Thyroid gland (tissue), 4 donors: ENCODE measurements at regions not wholly inside any gene's neighbourhood (a gene's known extent, or its start where the extent isn't known, plus 50 kb on each side); places are given as distances from the start of the nearest gene placed in this dataset.
"Not testable (repeated sequence)": the region's sequence is repeated elsewhere in the genome, so short reads cannot be mapped to it uniquely, and the experiment has no call there.

ENCODE experiments used
- DNase-seq, 2 donors: peaks; one replicate each; pipeline ENCODE4 v3.0.0-alpha.2; 2019
- H3K27ac ChIP-seq, 3 donors: fragments of 200-600 bp; sonication (generic); 1 replicate in 2 of 3; 2 replicates in 1 of 3; pipeline ENCODE4 v1.5.1; 2016 to 2019; ENCODE audit warnings: mild to moderate bottlenecking in 1 of 3, moderate library complexity in 1 of 3
- H3K27me3 ChIP-seq: fragments of 200-600 bp; sonication (generic); one replicate; pipeline ENCODE4 v1.5.1; 2019
- H3K36me3 ChIP-seq, 2 donors: fragments of 200-600 bp; sonication (generic); one replicate each; pipeline ENCODE4 v1.5.1; 2016 to 2019
- H3K4me1 ChIP-seq, 2 donors: fragments of 200-600 bp; sonication (generic); one replicate each; pipeline ENCODE4 v1.5.1; 2017 to 2019
- H3K4me3 ChIP-seq, 3 donors: fragments of 200-600 bp; sonication (generic); replicated peaks in 1 of 3; 1 replicate in 2 of 3; 2 replicates in 1 of 3; pipeline ENCODE4 v1.5.1; 2016; ENCODE audit warnings: mild to moderate bottlenecking in 1 of 3
- H3K9me3 ChIP-seq: fragments of 200-600 bp; sonication (generic); one replicate; pipeline ENCODE4 v1.5.1; 2017
- CTCF ChIP-seq, 6 experiments: fragments of 200-600 bp in 3 of 6; fragments of 450-650 bp in 3 of 6; sonication (generic) in 3 of 6; IDR thresholded peaks; one replicate each; pipeline ENCODE4 v1.5.1; 2016 to 2019; ENCODE audit warnings: antibody characterized with exemption in 6 of 6, mild to moderate bottlenecking in 2 of 6, inconsistent platforms in 1 of 6, moderate library complexity in 1 of 6
- POLR2A ChIP-seq, 2 donors: fragments of 450-650 bp; IDR thresholded peaks; one replicate each; pipeline ENCODE4 v1.6.1; 2017; ENCODE audit warnings: antibody characterized with exemption in 2 of 2, mild to moderate bottlenecking in 2 of 2, moderate library complexity in 1 of 2
- WGBS, 2 donors: methylation state at CpG; one replicate each; pipeline ENCODE4 v1.1.5; 2017; 5-methylcytosine and 5-hydroxymethylcytosine counted together
- intact Hi-C: fragments of 100-400 bp; cut with DNase I; formaldehyde crosslinking; loops from one replicate; pipeline ENCODE4 v1.15.1; 2023

DNA sequence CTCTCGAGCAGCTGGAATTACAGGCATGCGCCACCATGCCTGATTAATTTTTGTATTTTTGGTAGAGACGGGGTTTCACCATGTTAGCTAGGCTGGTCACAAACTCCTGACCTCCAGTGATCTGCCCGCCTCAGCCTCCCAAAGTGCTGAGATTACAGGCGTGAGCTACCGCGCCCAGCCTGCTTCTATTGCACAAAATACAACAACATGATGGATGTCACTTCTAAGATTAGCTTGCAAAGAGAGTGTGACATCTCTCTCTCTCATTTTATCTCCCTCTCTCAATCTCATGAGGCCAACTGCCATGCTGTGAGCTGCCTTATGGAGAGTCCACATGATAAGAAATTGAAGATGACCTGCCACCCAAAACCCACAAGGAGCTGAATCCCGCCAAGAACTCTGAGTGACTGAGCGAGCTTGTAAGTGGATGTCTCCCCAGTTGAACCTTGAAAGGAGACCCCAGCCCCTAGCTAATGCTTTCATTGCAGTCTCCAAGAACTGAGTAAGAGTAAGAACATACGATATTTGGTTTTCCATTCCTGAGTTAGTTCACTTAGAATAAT lies 458.5 kb downstream of the RBFOX1 start:
- H3K4me3 ChIP-seq, result no peak overlapping the region
- H3K36me3 ChIP-seq, result no peaks in the 10 kb centered on the region
- no peak for DNase-seq
- no peak overlapping the region for H3K27ac ChIP-seq
- 57 to 61% methylated on average over 10 of the region's 10 CpGs for WGBS, 2 donors
- no peaks in the 10 kb centered on the region for H3K9me3 ChIP-seq
- TF ChIP-seq POLR2A (IDR thresholded peaks at IDR 0.05) (no peak), CTCF (IDR thresholded peaks at IDR 0.05) (no peak)
- intact Hi-C loops, result no loop called here
- H3K27me3 ChIP-seq, result no peaks in the 10 kb centered on the region
- H3K4me1 ChIP-seq, result no peaks in the 10 kb centered on the region

GRCh38 chr16:7775072-7775488 lies 442.4 kb downstream of the RBFOX1 start:
- no peaks in the 10 kb centered on the region for H3K36me3 ChIP-seq
- WGBS, 2 donors, result 77 to 94% methylated on average over 1 of the region's 1 CpG
- H3K27me3 ChIP-seq, result no peaks in the 10 kb centered on the region
- H3K4me1 ChIP-seq, result no peaks in the 10 kb centered on the region
- TF ChIP-seq POLR2A (IDR thresholded peaks at IDR 0.05), result no peak
- TF ChIP-seq CTCF (IDR thresholded peaks at IDR 0.05), result no peak
- no peak overlapping the region for H3K27ac ChIP-seq
- intact Hi-C loops, result no loop called here
- no peak for DNase-seq
- no peak overlapping the region for H3K4me3 ChIP-seq
- H3K9me3 ChIP-seq, result no peaks in the 10 kb centered on the region

DNA sequence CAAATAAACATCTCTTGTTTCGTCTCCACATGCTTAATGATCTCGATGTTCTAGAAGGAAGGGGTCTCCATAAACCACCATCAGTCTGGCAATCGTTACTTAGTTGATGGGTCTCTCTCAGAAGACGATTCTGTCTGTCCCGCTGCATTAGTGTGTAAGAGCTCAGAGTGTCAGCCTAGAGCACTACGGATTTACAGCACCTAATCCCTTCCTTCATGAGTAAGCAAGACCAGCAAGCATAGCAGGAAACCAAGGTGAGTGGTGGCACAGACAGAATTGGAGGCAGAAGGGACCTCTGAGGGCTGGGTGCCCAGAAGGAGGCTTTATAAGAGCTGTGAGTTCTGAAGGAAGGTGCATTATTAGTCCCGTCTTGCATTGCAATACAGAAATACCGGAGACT lies 440.1 kb downstream of the RBFOX1 start:
- H3K36me3 ChIP-seq, result no peaks in the 10 kb centered on the region
- no peak overlapping the region for H3K4me3 ChIP-seq
- H3K27ac ChIP-seq, result no peak overlapping the region
- TF ChIP-seq POLR2A (IDR thresholded peaks at IDR 0.05), result no peak
- no peak for TF ChIP-seq CTCF (IDR thresholded peaks at IDR 0.05)
- 79 to 82% methylated on average over 8 of the region's 8 CpGs for WGBS, 2 donors
- H3K4me1 ChIP-seq, result no peaks in the 10 kb centered on the region
- no peaks in the 10 kb centered on the region for H3K9me3 ChIP-seq
- intact Hi-C loops, result no loop called here
- no peaks in the 10 kb centered on the region for H3K27me3 ChIP-seq
- DNase-seq, result no peak

GRCh38 chr16:7769091-7769490 lies 436.4 kb downstream of the RBFOX1 start:
- H3K36me3 ChIP-seq, H3K4me1 ChIP-seq, H3K27me3 ChIP-seq, intact Hi-C loops, H3K9me3 ChIP-seq, H3K4me3 ChIP-seq, H3K27ac ChIP-seq, DNase-seq: not testable (repeated sequence)
- 88 to 89% methylated on average over 6 of the region's 6 CpGs for WGBS, 2 donors

DNA sequence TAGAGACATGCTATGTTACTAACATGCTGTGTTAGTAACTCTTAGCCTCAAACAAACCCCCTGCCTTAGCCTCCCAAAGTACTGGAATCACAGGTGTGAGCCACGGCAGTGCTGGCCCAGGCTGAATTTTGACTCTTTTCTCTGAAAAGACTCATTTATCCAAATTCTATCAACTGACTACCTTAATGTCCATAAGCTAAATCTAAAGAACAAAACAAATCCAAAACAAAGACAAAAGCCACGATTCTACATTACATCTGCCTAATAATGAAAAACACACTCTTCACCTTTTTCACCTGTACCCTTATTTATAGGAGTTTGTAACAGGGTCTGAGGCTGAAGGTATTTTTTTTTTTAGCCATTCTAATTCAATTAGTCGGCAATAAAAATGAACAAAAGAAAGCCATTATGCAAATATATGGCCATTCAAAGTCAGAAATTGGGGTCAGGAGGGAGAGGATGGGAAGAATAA lies 432.5 kb downstream of the RBFOX1 start:
- WGBS, 2 donors, result 57 to 59% methylated on average over 3 of the region's 3 CpGs

More for the DNA sequence above, 432.5 kb downstream of the RBFOX1 start:
- intact Hi-C loops, result no loop called here
- Histone ChIP-seq H3K9me3 (no peaks in the 10 kb centered on the region), H3K27ac (no peak overlapping the region), H3K4me3 (no peak overlapping the region), H3K27me3 (no peaks in the 10 kb centered on the region), H3K4me1 (no peaks in the 10 kb centered on the region), H3K36me3 (no peaks in the 10 kb centered on the region)
- no peak for TF ChIP-seq CTCF (IDR thresholded peaks at IDR 0.05)
- TF ChIP-seq POLR2A (IDR thresholded peaks at IDR 0.05), result no peak
- no peak for DNase-seq
